ENCODE measurements at regions not wholly inside any gene's neighbourhood (a gene's known extent, or its start where the extent isn't known, plus 50 kb on each side); places are given as distances from the start of the nearest gene placed in this dataset.

DNA sequence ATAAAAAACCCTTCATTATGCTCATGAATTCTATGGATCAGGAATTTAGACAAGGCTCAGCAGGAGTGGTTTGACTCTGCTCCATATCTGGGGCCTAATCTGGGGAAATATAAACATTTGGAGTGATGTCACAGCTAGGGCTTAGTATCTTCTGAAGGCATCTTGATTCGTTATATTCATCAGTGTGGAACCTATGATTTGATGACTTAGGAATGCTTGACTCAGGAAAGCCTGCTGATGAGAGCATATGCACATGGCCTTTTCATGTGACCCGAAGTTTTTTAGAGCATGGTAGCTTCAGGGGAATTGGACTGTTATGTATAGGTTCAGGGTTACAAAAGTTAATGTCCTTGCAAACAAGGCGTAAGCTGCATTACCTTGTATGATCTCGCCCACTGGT is 184.9 kb upstream of the LRRC3B start:
- H3K4me3 ChIP-seq (ENCODE audit: low read depth, low read length), result no peak overlapping the region
- TF ChIP-seq, protein P1, sequence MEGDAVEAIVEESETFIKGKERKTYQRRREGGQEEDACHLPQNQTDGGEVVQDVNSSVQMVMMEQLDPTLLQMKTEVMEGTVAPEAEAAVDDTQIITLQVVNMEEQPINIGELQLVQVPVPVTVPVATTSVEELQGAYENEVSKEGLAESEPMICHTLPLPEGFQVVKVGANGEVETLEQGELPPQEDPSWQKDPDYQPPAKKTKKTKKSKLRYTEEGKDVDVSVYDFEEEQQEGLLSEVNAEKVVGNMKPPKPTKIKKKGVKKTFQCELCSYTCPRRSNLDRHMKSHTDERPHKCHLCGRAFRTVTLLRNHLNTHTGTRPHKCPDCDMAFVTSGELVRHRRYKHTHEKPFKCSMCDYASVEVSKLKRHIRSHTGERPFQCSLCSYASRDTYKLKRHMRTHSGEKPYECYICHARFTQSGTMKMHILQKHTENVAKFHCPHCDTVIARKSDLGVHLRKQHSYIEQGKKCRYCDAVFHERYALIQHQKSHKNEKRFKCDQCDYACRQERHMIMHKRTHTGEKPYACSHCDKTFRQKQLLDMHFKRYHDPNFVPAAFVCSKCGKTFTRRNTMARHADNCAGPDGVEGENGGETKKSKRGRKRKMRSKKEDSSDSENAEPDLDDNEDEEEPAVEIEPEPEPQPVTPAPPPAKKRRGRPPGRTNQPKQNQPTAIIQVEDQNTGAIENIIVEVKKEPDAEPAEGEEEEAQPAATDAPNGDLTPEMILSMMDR (IDR thresholded peaks at IDR 0.05; ENCODE audit: low read depth, low read length), result no peak
- TF ChIP-seq POLR2A (IDR thresholded peaks at IDR 0.05; ENCODE audit: extremely low read depth, insufficient read length) (no peak), MYC (IDR thresholded peaks at IDR 0.05; ENCODE audit: low read depth, low read length) (no peak)
- TF ChIP-seq, protein P2, sequence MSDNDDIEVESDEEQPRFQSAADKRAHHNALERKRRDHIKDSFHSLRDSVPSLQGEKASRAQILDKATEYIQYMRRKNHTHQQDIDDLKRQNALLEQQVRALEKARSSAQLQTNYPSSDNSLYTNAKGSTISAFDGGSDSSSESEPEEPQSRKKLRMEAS (IDR thresholded peaks at IDR 0.05; ENCODE audit: low read depth, low read length), result no peak
- no peak for DNase-seq (ENCODE audit: low read depth)

- TF ChIP-seq, protein P1 (IDR thresholded peaks at IDR 0.05; ENCODE audit: low read depth, low read length), result no peak
- TF ChIP-seq POLR2A (IDR thresholded peaks at IDR 0.05; ENCODE audit: extremely low read depth, insufficient read length) (no peak), MYC (IDR thresholded peaks at IDR 0.05; ENCODE audit: low read depth, low read length) (no peak)
- TF ChIP-seq, protein P2 (IDR thresholded peaks at IDR 0.05; ENCODE audit: low read depth, low read length), result no peak
- no peak overlapping the region for H3K4me3 ChIP-seq (ENCODE audit: low read depth, low read length)
- no peak for DNase-seq (ENCODE audit: low read depth)
Observed at GRCh38 chr3:26438325-26438940, 184.1 kb upstream of the LRRC3B start.

GRCh38 chr3:26438981-26439884 is 183.3 kb upstream of the LRRC3B start:
- TF ChIP-seq MYC (IDR thresholded peaks at IDR 0.05; ENCODE audit: low read depth, low read length) (no peak), POLR2A (IDR thresholded peaks at IDR 0.05; ENCODE audit: extremely low read depth, insufficient read length) (no peak)
- TF ChIP-seq, protein P2 (IDR thresholded peaks at IDR 0.05; ENCODE audit: low read depth, low read length), result no peak
- TF ChIP-seq, protein P1 (IDR thresholded peaks at IDR 0.05; ENCODE audit: low read depth, low read length), result no peak
- H3K4me3 ChIP-seq (ENCODE audit: low read depth, low read length), result no peak overlapping the region
- DNase-seq (ENCODE audit: low read depth), result no peak

- no peak for DNase-seq (ENCODE audit: low read depth)
- no peak overlapping the region for H3K4me3 ChIP-seq (ENCODE audit: low read depth, low read length)
- TF ChIP-seq, protein P1 (IDR thresholded peaks at IDR 0.05; ENCODE audit: low read depth, low read length), result no peak
- TF ChIP-seq MYC (IDR thresholded peaks at IDR 0.05; ENCODE audit: low read depth, low read length) (no peak), POLR2A (IDR thresholded peaks at IDR 0.05; ENCODE audit: extremely low read depth, insufficient read length) (no peak)
- TF ChIP-seq, protein P2 (IDR thresholded peaks at IDR 0.05; ENCODE audit: low read depth, low read length), result no peak
Observed at GRCh38 chr3:26449996-26450395, 172.6 kb upstream of the LRRC3B start.

DNA sequence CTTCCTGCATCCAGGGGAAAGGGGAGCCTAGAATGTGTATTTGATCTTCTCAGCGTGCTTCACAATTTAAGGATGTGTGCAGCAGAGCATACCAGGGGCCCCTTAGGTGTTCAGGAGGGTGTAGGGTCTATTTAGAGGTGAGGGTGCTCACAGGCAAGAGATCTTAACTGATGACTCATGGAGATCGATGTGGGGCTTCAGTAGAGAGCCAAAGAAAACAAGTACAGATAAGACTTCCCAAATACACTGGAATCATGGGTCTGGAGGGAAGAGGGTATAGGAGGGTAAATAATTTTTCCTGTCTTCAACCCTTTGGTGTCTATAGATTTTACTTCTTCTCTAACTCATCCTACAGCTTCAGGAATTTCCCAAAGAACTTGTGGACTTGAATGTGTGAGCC is 170.2 kb upstream of the LRRC3B start:
- TF ChIP-seq MYC (IDR thresholded peaks at IDR 0.05; ENCODE audit: low read depth, low read length) (no peak), POLR2A (IDR thresholded peaks at IDR 0.05; ENCODE audit: extremely low read depth, insufficient read length) (no peak)
- TF ChIP-seq, protein P2 (IDR thresholded peaks at IDR 0.05; ENCODE audit: low read depth, low read length), result no peak
- TF ChIP-seq, protein P1 (IDR thresholded peaks at IDR 0.05; ENCODE audit: low read depth, low read length), result no peak
- no peak for DNase-seq (ENCODE audit: low read depth)
- no peak overlapping the region for H3K4me3 ChIP-seq (ENCODE audit: low read depth, low read length)
